GM12891 (cell line): ENCODE measurements at regions not wholly inside any gene's neighbourhood (a gene's known extent, or its start where the extent isn't known, plus 50 kb on each side); places are given as distances from the start of the nearest gene placed in this dataset.

Experiments used
- DNase-seq: peaks from one replicate; pipeline ENCODE4 v3.0.0; 2011; ENCODE audit warnings: low spot score; ENCODE audit not compliant: insufficient read length
- FAIRE-seq: peaks from 2 replicates; lab custom pipeline; 2011; peaks lifted over from hg19 to GRCh38; lab: Jason Lieb, UNC
- PAX5 ChIP-seq: IDR thresholded peaks from 2 replicates; pipeline ENCODE4 v1.6.1; 2011; ENCODE audit warnings: low read length, moderate library complexity, mild to moderate bottlenecking; ENCODE audit not compliant: insufficient read depth, severe bottlenecking
- POLR2A ChIP-seq: IDR thresholded peaks from 2 replicates; pipeline ENCODE4 v1.6.1; 2011; ENCODE audit warnings: low read depth, low read length, control low read depth
- POLR2AphosphoS5 ChIP-seq: IDR thresholded peaks from 2 replicates; pipeline ENCODE4 v1.6.1; 2011; ENCODE audit warnings: low read depth, low read length, control low read depth
- POU2F2 ChIP-seq: IDR thresholded peaks from 2 replicates; pipeline ENCODE4 v1.6.1; 2011; ENCODE audit warnings: low read depth, mild to moderate bottlenecking, control low read depth, low read length, moderate library complexity
- SPI1 ChIP-seq: IDR thresholded peaks from 2 replicates; pipeline ENCODE4 v1.6.1; 2011; ENCODE audit warnings: low read depth, low read length, control low read depth
- TAF1 ChIP-seq: IDR thresholded peaks from 2 replicates; pipeline ENCODE4 v1.6.1; 2011; ENCODE audit warnings: low read depth, low read length, control low read depth

- FAIRE-seq (no peak), DNase-seq (no peak)
- TF ChIP-seq SPI1: no peak
- TF ChIP-seq TAF1: no peak
- TF ChIP-seq POLR2AphosphoS5: no peak
- TF ChIP-seq PAX5: no peak
- no peak for TF ChIP-seq POLR2A
- TF ChIP-seq POU2F2: no peak
Observed at GRCh38 chr9:107137495-107138202, 145.4 kb upstream of the RAD23B start.

- no peak for FAIRE-seq
- TF ChIP-seq SPI1 (no peak), PAX5 (no peak), POU2F2 (no peak), TAF1 (no peak), POLR2A (no peak), POLR2AphosphoS5 (no peak)
- DNase-seq: no peak
Observed at GRCh38 chr9:107138261-107138992, 144.7 kb upstream of the RAD23B start.

GRCh38 chr9:107141967-107142366, 141.1 kb upstream of the RAD23B start:
- DNase-seq: no peak
- FAIRE-seq: no peak
- TF ChIP-seq POU2F2: no peak
- no peak for TF ChIP-seq POLR2A
- no peak for TF ChIP-seq POLR2AphosphoS5
- TF ChIP-seq PAX5: no peak
- no peak for TF ChIP-seq TAF1
- no peak for TF ChIP-seq SPI1

- TF ChIP-seq PAX5 (no peak), POU2F2 (no peak), SPI1 (no peak), POLR2AphosphoS5 (no peak), POLR2A (no peak), TAF1 (no peak)
- FAIRE-seq (no peak), DNase-seq (no peak)
Observed at GRCh38 chr9:107142430-107142829, 140.6 kb upstream of the RAD23B start.

- FAIRE-seq (no peak), DNase-seq (no peak)
- TF ChIP-seq TAF1 (no peak), SPI1 (no peak), POU2F2 (no peak), POLR2A (no peak), PAX5 (no peak), POLR2AphosphoS5 (no peak)
Observed at GRCh38 chr9:107142896-107143603, 140.0 kb upstream of the RAD23B start.

GRCh38 chr9:107144475-107144874, 138.6 kb upstream of the RAD23B start:
- DNase-seq: no peak
- TF ChIP-seq PAX5: no peak
- TF ChIP-seq POLR2A: no peak
- no peak for FAIRE-seq

GRCh38 chr9:107147134-107147533, 135.9 kb upstream of the RAD23B start:
- DNase-seq: no peak
- TF ChIP-seq SPI1 (no peak), POLR2A (no peak), PAX5 (no peak), POU2F2 (no peak), TAF1 (no peak), POLR2AphosphoS5 (no peak)
- no peak for FAIRE-seq

- DNase-seq (no peak), FAIRE-seq (no peak)
- no peak for TF ChIP-seq POU2F2
- no peak for TF ChIP-seq PAX5
- no peak for TF ChIP-seq POLR2A
- TF ChIP-seq POLR2AphosphoS5: no peak
- TF ChIP-seq TAF1: no peak
- TF ChIP-seq SPI1: no peak
Observed at GRCh38 chr9:107148216-107148615, 134.9 kb upstream of the RAD23B start.

- TF ChIP-seq POLR2A: no peak
- TF ChIP-seq PAX5: no peak
- no peak for TF ChIP-seq SPI1
- no peak for TF ChIP-seq POLR2AphosphoS5
- no peak for TF ChIP-seq POU2F2
- no peak for TF ChIP-seq TAF1
- no peak for DNase-seq
Observed at GRCh38 chr9:107149756-107150155, 133.3 kb upstream of the RAD23B start.

More at GRCh38 chr9:107149756-107150155, 133.3 kb upstream of the RAD23B start:
- FAIRE-seq: no peak
